ENCODE measurements at regions not wholly inside any gene's neighbourhood (a gene's known extent, or its start where the extent isn't known, plus 50 kb on each side); places are given as distances from the start of the nearest gene placed in this dataset.

DNA sequence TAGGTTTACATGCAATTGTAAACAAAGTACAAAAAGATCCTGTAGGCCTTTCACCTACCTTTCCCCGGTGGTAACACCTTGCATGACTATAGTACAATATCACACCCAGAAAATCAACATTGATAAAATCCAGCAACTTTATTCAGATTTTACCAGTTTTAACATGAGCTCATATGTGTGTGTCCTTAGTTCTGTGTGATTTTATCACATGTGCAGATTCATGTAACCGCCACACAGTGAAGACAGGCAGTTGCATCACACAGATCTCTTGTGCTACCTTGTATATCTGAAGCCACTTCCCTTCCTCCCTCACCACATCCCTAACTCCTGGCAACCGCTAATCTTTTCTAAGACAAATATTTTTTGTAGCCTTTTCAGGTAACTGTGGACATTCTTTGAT, 183.5 kb upstream of the C2CD4B start:
- Histone ChIP-seq H3K36me3 (no peaks in the 10 kb centered on the region), H3K4me3 (ENCODE audit: low read depth, low read length) (no peak overlapping the region), H3K27me3 (ENCODE audit: insufficient read depth, low read depth, severe bottlenecking) (no peaks in the 10 kb centered on the region), H3K9me3 (ENCODE audit: severe bottlenecking) (no peaks in the 10 kb centered on the region), H3K27ac (no peak overlapping the region)
- no peak for DNase-seq
- TF ChIP-seq, protein P1, sequence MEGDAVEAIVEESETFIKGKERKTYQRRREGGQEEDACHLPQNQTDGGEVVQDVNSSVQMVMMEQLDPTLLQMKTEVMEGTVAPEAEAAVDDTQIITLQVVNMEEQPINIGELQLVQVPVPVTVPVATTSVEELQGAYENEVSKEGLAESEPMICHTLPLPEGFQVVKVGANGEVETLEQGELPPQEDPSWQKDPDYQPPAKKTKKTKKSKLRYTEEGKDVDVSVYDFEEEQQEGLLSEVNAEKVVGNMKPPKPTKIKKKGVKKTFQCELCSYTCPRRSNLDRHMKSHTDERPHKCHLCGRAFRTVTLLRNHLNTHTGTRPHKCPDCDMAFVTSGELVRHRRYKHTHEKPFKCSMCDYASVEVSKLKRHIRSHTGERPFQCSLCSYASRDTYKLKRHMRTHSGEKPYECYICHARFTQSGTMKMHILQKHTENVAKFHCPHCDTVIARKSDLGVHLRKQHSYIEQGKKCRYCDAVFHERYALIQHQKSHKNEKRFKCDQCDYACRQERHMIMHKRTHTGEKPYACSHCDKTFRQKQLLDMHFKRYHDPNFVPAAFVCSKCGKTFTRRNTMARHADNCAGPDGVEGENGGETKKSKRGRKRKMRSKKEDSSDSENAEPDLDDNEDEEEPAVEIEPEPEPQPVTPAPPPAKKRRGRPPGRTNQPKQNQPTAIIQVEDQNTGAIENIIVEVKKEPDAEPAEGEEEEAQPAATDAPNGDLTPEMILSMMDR (IDR thresholded peaks at IDR 0.05; ENCODE audit: low read depth, low read length): no peak

DNA sequence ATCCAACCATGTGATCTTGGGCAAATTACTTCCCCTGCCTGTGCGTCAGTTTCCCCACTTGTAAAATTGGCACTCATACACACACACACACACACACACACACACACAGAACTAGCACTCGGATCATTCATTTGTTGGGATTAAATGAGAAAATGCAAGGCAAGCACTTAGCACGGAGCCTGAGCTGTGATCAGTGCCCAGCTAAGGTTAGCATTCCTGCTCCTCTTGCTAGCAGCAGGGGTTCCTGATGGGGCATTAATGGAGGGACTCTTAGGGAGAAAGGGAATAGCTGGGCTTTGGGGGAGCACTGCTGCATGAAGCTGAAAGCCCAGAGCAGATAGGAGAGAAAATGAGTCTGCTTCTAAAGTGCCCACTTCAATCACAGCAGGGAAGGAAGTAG, 187.7 kb upstream of the C2CD4B start:
- no peak for DNase-seq
- Histone ChIP-seq H3K27ac (no peak overlapping the region), H3K9me3 (ENCODE audit: severe bottlenecking) (no peaks in the 10 kb centered on the region), H3K4me3 (ENCODE audit: low read depth, low read length) (no peak overlapping the region), H3K27me3 (ENCODE audit: insufficient read depth, low read depth, severe bottlenecking) (no peaks in the 10 kb centered on the region), H3K36me3 (no peaks in the 10 kb centered on the region)
- TF ChIP-seq, protein P1 (IDR thresholded peaks at IDR 0.05; ENCODE audit: low read depth, low read length): no peak

DNA sequence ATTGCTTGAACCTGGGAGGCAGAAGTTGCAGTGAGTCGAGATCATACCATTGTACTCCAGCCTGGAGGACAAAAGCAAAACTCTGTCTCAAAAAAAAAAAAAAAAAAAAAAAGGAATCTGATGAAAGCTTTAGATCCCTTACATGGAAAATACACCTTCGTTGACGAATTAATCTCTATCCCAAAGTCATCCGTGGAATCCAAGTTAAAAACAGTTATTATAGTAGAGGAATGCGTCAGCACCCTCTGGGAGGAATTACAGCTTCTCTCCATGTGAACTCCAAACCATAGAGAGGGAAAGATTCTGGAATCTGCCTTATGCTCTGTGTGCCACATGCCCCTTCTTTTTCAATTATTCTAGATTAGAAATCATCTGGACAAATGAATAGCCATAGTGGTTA, 192.3 kb upstream of the C2CD4B start:
- TF ChIP-seq, protein P1 (IDR thresholded peaks at IDR 0.05; ENCODE audit: low read depth, low read length): no peak
- Histone ChIP-seq H3K4me3 (ENCODE audit: low read depth, low read length) (no peak overlapping the region), H3K27ac (no peak overlapping the region), H3K27me3 (ENCODE audit: insufficient read depth, low read depth, severe bottlenecking) (no peaks in the 10 kb centered on the region), H3K36me3 (no peaks in the 10 kb centered on the region), H3K9me3 (ENCODE audit: severe bottlenecking) (no peaks in the 10 kb centered on the region)
- DNase-seq: no peak

DNA sequence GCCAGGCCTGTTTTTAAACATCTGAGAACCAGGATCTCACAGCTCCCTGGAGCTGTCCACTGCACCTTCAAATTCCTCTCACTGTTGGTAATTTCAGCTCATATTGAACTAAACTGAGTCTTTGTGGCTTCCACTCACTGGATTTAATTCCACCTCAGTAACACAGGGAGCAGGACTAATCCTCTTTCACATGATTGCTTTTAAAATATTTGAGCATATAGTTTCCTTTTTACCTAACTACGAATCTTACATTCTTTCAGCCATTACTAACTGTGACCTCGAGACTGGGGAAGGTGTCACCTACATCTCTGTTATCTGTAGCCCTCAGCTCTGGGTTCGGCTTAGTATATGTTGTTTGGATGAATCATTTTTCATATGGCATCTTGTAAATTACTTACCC, 194.3 kb upstream of the C2CD4B start:
- DNase-seq: no peak
- TF ChIP-seq, protein P1 (IDR thresholded peaks at IDR 0.05; ENCODE audit: low read depth, low read length): no peak
- no peaks in the 10 kb centered on the region for H3K27me3 ChIP-seq (ENCODE audit: insufficient read depth, low read depth, severe bottlenecking)
- no peaks in the 10 kb centered on the region for H3K9me3 ChIP-seq (ENCODE audit: severe bottlenecking)
- H3K36me3 ChIP-seq: no peaks in the 10 kb centered on the region
- no peak overlapping the region for H3K27ac ChIP-seq
- no peak overlapping the region for H3K4me3 ChIP-seq (ENCODE audit: low read depth, low read length)

DNA sequence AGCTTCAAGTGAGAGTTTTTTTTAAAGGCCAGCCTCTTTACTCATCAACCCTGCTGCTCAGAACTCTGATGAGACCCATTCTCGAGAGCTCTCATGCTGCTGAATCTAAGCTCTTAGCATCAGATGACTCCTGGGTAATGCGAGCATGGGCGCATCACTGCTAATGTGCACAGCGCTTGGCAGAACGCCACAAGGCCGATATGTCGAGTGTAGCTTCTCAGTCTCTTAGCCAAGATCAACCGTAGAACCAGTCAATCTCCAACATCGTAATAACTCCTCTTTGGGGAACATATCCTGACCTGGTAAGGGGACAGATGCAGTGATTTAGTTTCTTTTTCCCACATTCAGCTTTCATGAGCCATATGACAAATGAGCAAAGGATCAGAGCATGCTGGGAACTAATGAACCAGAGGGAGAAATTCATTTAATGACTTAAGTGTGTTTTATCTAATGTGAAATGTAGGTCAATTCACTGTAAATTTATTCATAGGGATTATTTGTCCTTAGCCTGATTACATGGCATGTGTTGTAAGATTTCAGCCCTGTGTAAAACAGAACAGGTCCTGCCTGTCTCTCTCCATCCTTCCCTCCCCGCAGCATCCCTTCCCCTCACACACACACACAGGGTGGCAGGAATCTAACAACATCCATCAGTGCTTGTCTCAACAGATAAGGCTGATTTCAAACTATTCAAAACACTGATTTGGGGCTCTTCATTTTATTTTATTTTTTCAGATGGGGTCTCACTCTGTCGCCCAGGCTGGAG, 195.4 kb upstream of the C2CD4B start:
- H3K27me3 ChIP-seq (ENCODE audit: insufficient read depth, low read depth, severe bottlenecking): no peaks in the 10 kb centered on the region
- DNase-seq: no peak
- TF ChIP-seq, protein P1 (IDR thresholded peaks at IDR 0.05; ENCODE audit: low read depth, low read length): no peak
- no peaks in the 10 kb centered on the region for H3K36me3 ChIP-seq
- H3K9me3 ChIP-seq (ENCODE audit: severe bottlenecking): no peaks in the 10 kb centered on the region
- no peak overlapping the region for H3K27ac ChIP-seq
- no peak overlapping the region for H3K4me3 ChIP-seq (ENCODE audit: low read depth, low read length)

DNA sequence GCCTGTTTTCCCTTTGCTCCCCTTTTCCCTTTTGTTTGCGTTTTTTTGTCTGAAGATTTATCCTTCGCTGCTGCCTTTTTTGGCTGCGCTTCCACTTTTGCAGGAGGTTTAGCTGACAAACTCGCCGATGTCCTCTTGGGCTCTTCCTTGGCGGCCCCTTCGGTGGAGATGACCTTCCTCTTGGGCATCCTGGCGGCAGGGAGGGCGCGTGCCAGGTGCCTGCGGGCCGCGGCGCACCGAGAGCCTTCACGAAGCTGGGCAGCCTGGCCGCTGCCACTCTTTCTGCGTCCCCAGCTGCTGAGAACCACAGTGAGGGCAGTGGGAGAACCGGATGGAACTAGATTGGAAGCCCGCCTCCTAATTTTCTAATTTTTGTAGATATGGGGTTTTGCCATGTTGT, 197.1 kb upstream of the C2CD4B start:
- H3K9me3 ChIP-seq (ENCODE audit: severe bottlenecking): no peaks in the 10 kb centered on the region
- no peak for DNase-seq
- H3K27ac ChIP-seq: no peak overlapping the region
- TF ChIP-seq, protein P1 (IDR thresholded peaks at IDR 0.05; ENCODE audit: low read depth, low read length): no peak
- no peak overlapping the region for H3K4me3 ChIP-seq (ENCODE audit: low read depth, low read length)
- no peaks in the 10 kb centered on the region for H3K36me3 ChIP-seq
- no peaks in the 10 kb centered on the region for H3K27me3 ChIP-seq (ENCODE audit: insufficient read depth, low read depth, severe bottlenecking)

All from WERI-Rb-1 (cell line).